IMR-90 (cell line): ENCODE measurements at regions not wholly inside any gene's neighbourhood (a gene's known extent, or its start where the extent isn't known, plus 50 kb on each side); places are given as distances from the start of the nearest gene placed in this dataset.
A peak's percentile ranks its signal among the peaks of the same experiment; 100 is the strongest.

ENCODE experiments used
- ATAC-seq: fragments of 200-7000 bp; cut with Tn5 transposase; 2 replicates; pipeline ENCODE4 v1.9.1; 2020; ENCODE audit warnings: low read depth, mild to moderate bottlenecking, moderate library complexity
- BruUV-seq: library from RNA; stranded (reverse); fragments of 400-500 nt; replicated peaks from 2 replicates; lab custom pipeline; 2021; lab: Mats Ljungman, UMichigan
- CTCF ChIA-PET: fragments of 300-600 bp; formaldehyde crosslinking; extraction: SDS; loops from one replicate; lab custom pipeline; 2021; ENCODE audit warnings: antibody characterized with exemption; lab: Yijun Ruan, JAX
- POLR2A ChIA-PET: fragments of 300-600 bp; sonication (Branson Sonifier 250); formaldehyde crosslinking; loops from one replicate; lab custom pipeline; 2022; ENCODE audit warnings: antibody characterized with exemption; ENCODE audit not compliant: unreplicated experiment; lab: Charles Lee
- DNase-seq: peaks from one replicate; pipeline ENCODE4 v3.0.0; 2013
- H2AFZ ChIP-seq: replicated peaks from 2 replicates; pipeline ENCODE3; 2013; ENCODE audit warnings: low read length, mild to moderate bottlenecking; ENCODE audit not compliant: poor library complexity
- H2AK5ac ChIP-seq: 2 replicates; pipeline ENCODE4 v1.6.1; 2013; ENCODE audit warnings: low read depth, low read length, inconsistent platforms
- H2AK9ac ChIP-seq: replicated peaks from 2 replicates; pipeline ENCODE3; 2013; ENCODE audit warnings: mild to moderate bottlenecking, low read depth, low read length, moderate library complexity; ENCODE audit not compliant: poor library complexity
- H2BK120ac ChIP-seq: 2 replicates; pipeline ENCODE4 v1.6.1; 2013; ENCODE audit warnings: low read depth, low read length, inconsistent platforms
- H2BK15ac ChIP-seq: 3 replicates; pipeline ENCODE4 v1.6.1; 2013; ENCODE audit warnings: low read depth, low read length, inconsistent platforms
- H2BK20ac ChIP-seq: 2 replicates; pipeline ENCODE4 v1.6.1; 2013; ENCODE audit warnings: low read depth, mild to moderate bottlenecking, inconsistent platforms, low read length, moderate library complexity
- H2BK5ac ChIP-seq: 2 replicates; pipeline ENCODE4 v1.6.1; 2013; ENCODE audit warnings: mild to moderate bottlenecking, low read depth, low read length, inconsistent platforms; ENCODE audit not compliant: poor library complexity, severe bottlenecking
- H3K14ac ChIP-seq: replicated peaks from 2 replicates; pipeline ENCODE4 v1.6.1; 2013; ENCODE audit warnings: low read depth, low read length, inconsistent platforms
- H3K18ac ChIP-seq: 2 replicates; pipeline ENCODE4 v1.6.1; 2013; ENCODE audit warnings: low read depth, low read length, control low read depth
- H3K23ac ChIP-seq: 2 replicates; pipeline ENCODE4 v1.6.1; 2013; ENCODE audit warnings: low read depth, low read length, inconsistent platforms
- H3K27ac ChIP-seq: 2 replicates; pipeline ENCODE4 v1.5.1; 2013; ENCODE audit warnings: mild to moderate bottlenecking, control low read depth, low read length; ENCODE audit not compliant: insufficient read depth
- H3K27me3 ChIP-seq: 2 replicates; pipeline ENCODE4 v1.6.1; 2013; ENCODE audit warnings: low read length; ENCODE audit not compliant: control insufficient read depth, insufficient read depth
- H3K36me3 ChIP-seq: 2 replicates; pipeline ENCODE4 v1.6.1; 2013; ENCODE audit warnings: low read length, mixed read lengths; ENCODE audit not compliant: control insufficient read depth, insufficient read depth
- H3K4ac ChIP-seq: 2 replicates; pipeline ENCODE4 v1.6.1; 2013; ENCODE audit warnings: low read depth, low read length, inconsistent platforms
- H3K4me1 ChIP-seq: 2 replicates; pipeline ENCODE4 v1.6.1; 2013; ENCODE audit warnings: low read length, mixed read lengths; ENCODE audit not compliant: control insufficient read depth, insufficient read depth
- H3K4me2 ChIP-seq: 2 replicates; pipeline ENCODE4 v1.6.1; 2013; ENCODE audit warnings: low read depth, mild to moderate bottlenecking, control low read depth, low read length, moderate library complexity
- H3K4me3 ChIP-seq: 2 replicates; pipeline ENCODE4 v1.5.1; 2013; ENCODE audit warnings: low read depth, mild to moderate bottlenecking, control low read depth, low read length, moderate library complexity; ENCODE audit not compliant: insufficient read depth
- H3K56ac ChIP-seq: 2 replicates; pipeline ENCODE4 v1.6.1; 2013; ENCODE audit warnings: low read length, inconsistent platforms; ENCODE audit not compliant: insufficient read depth; ENCODE audit errors: extremely low read depth
- H3K79me1 ChIP-seq, 2 experiments: 2 replicates each; pipeline ENCODE4 v1.6.1; 2013; ENCODE audit warnings: low read length in 2 of 2, inconsistent platforms in 1 of 2, low read depth in 1 of 2
- H3K9ac ChIP-seq: 2 replicates; pipeline ENCODE4 v1.6.1; 2013; ENCODE audit warnings: low read depth, low read length, control low read depth
- H3K9me1 ChIP-seq: 2 replicates; pipeline ENCODE4 v1.6.1; 2013; ENCODE audit warnings: low read length, inconsistent platforms; ENCODE audit not compliant: insufficient read depth
- H3K9me3 ChIP-seq: 2 replicates; pipeline ENCODE4 v1.6.1; 2013; ENCODE audit warnings: low read length; ENCODE audit not compliant: control insufficient read depth, insufficient read depth
- H4K20me1 ChIP-seq: 2 replicates; pipeline ENCODE4 v1.6.1; 2013; ENCODE audit warnings: low read length, inconsistent platforms; ENCODE audit not compliant: insufficient read depth
- H4K5ac ChIP-seq: 2 replicates; pipeline ENCODE4 v1.6.1; 2013; ENCODE audit warnings: mild to moderate bottlenecking, low read depth, low read length, control low read depth
- H4K8ac ChIP-seq, 2 experiments: 2 replicates each; pipeline ENCODE4 v1.6.1; 2013; ENCODE audit warnings: low read depth in 2 of 2, low read length in 2 of 2, control low read depth in 1 of 2, inconsistent platforms in 1 of 2
- H4K91ac ChIP-seq: 2 replicates; pipeline ENCODE4 v1.6.1; 2013; ENCODE audit warnings: low read depth, low read length, inconsistent platforms; ENCODE audit not compliant: insufficient read depth
- CEBPB ChIP-seq: IDR thresholded peaks from 2 replicates; pipeline ENCODE4 v1.6.1; 2012; ENCODE audit warnings: low read depth, low read length, improper control_type of control experiment
- CHD1 ChIP-seq: IDR thresholded peaks from 2 replicates; pipeline ENCODE4 v1.6.1; 2012; ENCODE audit warnings: low read depth, low read length, improper control_type of control experiment
- WGBS, 2 experiments: methylation state at CpG; one replicate each; pipeline versions ENCODE4 v1.1.5 to v1.1.7; 2013; ENCODE audit warnings: missing lambda C conversion rate in 2 of 2; ENCODE audit not compliant: insufficient read length in 1 of 2; ENCODE audit errors: extremely low coverage in 2 of 2; 5-methylcytosine and 5-hydroxymethylcytosine counted together
- dilution Hi-C: fragments of 300-500 bp; cut with HindIII; formaldehyde crosslinking; loops from one replicate; pipeline ENCODE4 v1.14.3; 2018; ENCODE audit warnings: low sequenced_read_pairs; ENCODE audit not compliant: unreplicated experiment
- in situ Hi-C: fragments of 300-500 bp; cut with MboI; formaldehyde crosslinking; loops from 3 replicates; pipeline ENCODE4 v1.14.3; 2019; ENCODE audit warnings: low sequenced_read_pairs, inconsistent platforms, mixed read lengths
- intact Hi-C: fragments of 100-400 bp; cut with micrococcal nuclease; formaldehyde crosslinking; loops from 2 replicates; pipeline ENCODE4 v1.10.0; 2022
- TF ChIP-seq, protein P1 (sequence below): fragments of 150-350 bp; IDR thresholded peaks from 2 replicates; pipeline ENCODE4 v1.6.1; 2017; ENCODE audit warnings: mild to moderate bottlenecking, antibody characterized with exemption, low read length, low read depth

DNA sequence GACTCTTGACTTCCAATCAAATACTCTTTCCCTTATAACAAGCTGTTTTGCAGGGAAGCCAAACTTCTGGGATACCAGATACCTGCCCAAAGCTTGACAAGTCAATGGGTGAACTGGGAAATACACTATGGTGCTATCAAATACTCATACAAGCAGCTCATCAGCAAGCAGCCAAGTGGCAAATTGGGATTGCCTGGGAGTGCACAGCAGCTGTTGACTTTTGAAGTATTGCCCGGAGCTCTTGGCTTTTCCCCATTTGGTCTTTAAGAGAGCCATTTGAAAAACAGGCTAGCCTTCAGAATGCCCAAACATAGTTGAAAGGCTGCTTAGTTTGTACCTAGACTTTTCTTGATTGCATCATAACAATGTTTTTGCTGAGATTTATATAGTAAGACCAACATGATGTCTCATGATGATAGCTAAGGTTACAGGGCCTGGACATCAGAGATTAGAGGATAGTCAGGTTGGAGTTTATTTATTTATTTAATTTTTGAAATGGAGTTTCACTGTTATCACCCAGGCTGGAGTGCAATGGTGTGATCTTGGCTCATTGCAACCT is 210.1 kb upstream of the ZNF608 start:
- intact Hi-C loops = no loop called here
- dilution Hi-C loops = no loop called here
- no TSS peak for BruUV-seq
- no peaks in the 10 kb centered on the region for H4K20me1 ChIP-seq
- no CpG with 5 or more reads among the region's 1 CpG for WGBS, 2 experiments
- H2AK9ac ChIP-seq = no peak overlapping the region
- H2AFZ ChIP-seq = no peak overlapping the region
- TF ChIP-seq, protein P1, sequence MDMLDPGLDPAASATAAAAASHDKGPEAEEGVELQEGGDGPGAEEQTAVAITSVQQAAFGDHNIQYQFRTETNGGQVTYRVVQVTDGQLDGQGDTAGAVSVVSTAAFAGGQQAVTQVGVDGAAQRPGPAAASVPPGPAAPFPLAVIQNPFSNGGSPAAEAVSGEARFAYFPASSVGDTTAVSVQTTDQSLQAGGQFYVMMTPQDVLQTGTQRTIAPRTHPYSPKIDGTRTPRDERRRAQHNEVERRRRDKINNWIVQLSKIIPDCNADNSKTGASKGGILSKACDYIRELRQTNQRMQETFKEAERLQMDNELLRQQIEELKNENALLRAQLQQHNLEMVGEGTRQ = no peak
- no peak for TF ChIP-seq CHD1
- peak; percentile 64 for TF ChIP-seq CEBPB
- POLR2A ChIA-PET = no interaction called here
- DNase-seq (no peak), ATAC-seq (no peak)
- no peak overlapping the region for H3K9ac ChIP-seq
- H3K4me1 ChIP-seq = no peaks in the 10 kb centered on the region
- CTCF ChIA-PET = no interaction called here
- no peak overlapping the region for H2BK20ac ChIP-seq
- H3K79me1 ChIP-seq = no peaks in the 10 kb centered on the region
- no peaks in the 10 kb centered on the region for H3K9me3 ChIP-seq
- H3K18ac ChIP-seq = no peak overlapping the region
- H2BK15ac ChIP-seq = no peak overlapping the region
- no peak overlapping the region for H3K4me2 ChIP-seq
- H3K4me3 ChIP-seq = no peak overlapping the region
- no peak overlapping the region for H3K4ac ChIP-seq
- H3K27ac ChIP-seq = no peak overlapping the region
- H3K9me1 ChIP-seq = no peaks in the 10 kb centered on the region
- no peak overlapping the region; the same call in 1 of the 2 replicates for H4K5ac ChIP-seq
- H3K27me3 ChIP-seq = no peaks in the 10 kb centered on the region
- H2BK120ac ChIP-seq = no peak overlapping the region
- in situ Hi-C loops = no loop called here
- no peaks in the 10 kb centered on the region for H3K36me3 ChIP-seq
- no peak overlapping the region for H2AK5ac ChIP-seq
- H4K91ac ChIP-seq = no peak overlapping the region
- no peak overlapping the region for H3K23ac ChIP-seq
- H4K8ac ChIP-seq = no peak overlapping the region
- no peak overlapping the region for H3K14ac ChIP-seq
- H2BK5ac ChIP-seq = no peak overlapping the region
- H3K56ac ChIP-seq = no peak overlapping the region
